Activated naive CD8-positive, alpha-beta T cell treated with anti-CD3 and anti-CD28 coated beads for 36 hours (primary cell): ENCODE measurements at regions not wholly inside any gene's neighbourhood (a gene's known extent, or its start where the extent isn't known, plus 50 kb on each side); places are given as distances from the start of the nearest gene placed in this dataset.
A peak's percentile ranks its signal among the peaks of the same experiment; 100 is the strongest.
"Not testable (repeated sequence)": the region's sequence is repeated elsewhere in the genome, so short reads cannot be mapped to it uniquely, and the experiment has no call there.

Source experiments
- DNase-seq: peaks from one replicate; pipeline ENCODE4 v3.0.0; 2021
- H3K27ac Mint-ChIP-seq: one replicate; pipeline ENCODE4 v1.8.0; 2022; ENCODE audit warnings: mild to moderate bottlenecking, moderate library complexity, mixed read lengths
- H3K27me3 Mint-ChIP-seq: one replicate; pipeline ENCODE4 v1.8.0; 2022; ENCODE audit warnings: mild to moderate bottlenecking, mixed read lengths
- H3K36me3 Mint-ChIP-seq: one replicate; pipeline ENCODE4 v1.8.0; 2021; ENCODE audit warnings: mild to moderate bottlenecking, mixed read lengths
- H3K4me1 Mint-ChIP-seq: one replicate; pipeline ENCODE4 v1.8.0; 2021; ENCODE audit warnings: mixed read lengths
- H3K4me3 Mint-ChIP-seq: one replicate; pipeline ENCODE4 v1.8.0; 2022; ENCODE audit warnings: mild to moderate bottlenecking, moderate library complexity, mixed read lengths
- H3K9me3 Mint-ChIP-seq: one replicate; pipeline ENCODE4 v1.8.0; 2022; ENCODE audit warnings: mixed read lengths

DNA sequence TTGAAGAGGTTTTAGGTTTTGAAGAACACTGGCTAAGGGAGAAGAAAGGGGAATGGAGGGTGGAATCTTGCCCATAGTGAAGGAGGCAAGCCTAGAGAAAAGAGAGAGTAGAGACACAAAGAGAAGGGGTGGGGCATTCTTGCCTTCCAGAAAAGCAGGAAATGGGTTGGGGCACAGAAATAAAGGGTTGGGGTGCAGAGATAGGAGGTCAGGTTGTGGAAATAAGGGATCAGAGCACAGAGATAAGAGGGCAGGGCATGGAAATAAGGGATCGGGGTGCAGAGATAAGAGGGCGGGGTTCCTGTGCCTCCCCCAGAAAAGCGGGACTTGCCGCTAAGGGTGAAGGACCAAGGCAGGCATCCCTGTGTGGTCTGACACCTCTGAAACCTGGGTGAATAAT lies 69.9 kb downstream of the ALG1L2 start:
- not testable (repeated sequence) for DNase-seq, H3K4me1 Mint-ChIP-seq, H3K9me3 Mint-ChIP-seq, H3K27ac Mint-ChIP-seq, H3K27me3 Mint-ChIP-seq, H3K4me3 Mint-ChIP-seq, H3K36me3 Mint-ChIP-seq

GRCh38 chr3:130153247-130153646 lies 71.6 kb downstream of the ALG1L2 start:
- H3K4me1 Mint-ChIP-seq, H3K4me3 Mint-ChIP-seq, H3K36me3 Mint-ChIP-seq, H3K27me3 Mint-ChIP-seq, H3K27ac Mint-ChIP-seq, DNase-seq, H3K9me3 Mint-ChIP-seq: not testable (repeated sequence)

- not testable (repeated sequence) for H3K4me3 Mint-ChIP-seq, H3K36me3 Mint-ChIP-seq, H3K27ac Mint-ChIP-seq, H3K27me3 Mint-ChIP-seq, H3K9me3 Mint-ChIP-seq, DNase-seq, H3K4me1 Mint-ChIP-seq
Measured at GRCh38 chr3:130155464-130155863, 73.8 kb downstream of the ALG1L2 start.

DNA sequence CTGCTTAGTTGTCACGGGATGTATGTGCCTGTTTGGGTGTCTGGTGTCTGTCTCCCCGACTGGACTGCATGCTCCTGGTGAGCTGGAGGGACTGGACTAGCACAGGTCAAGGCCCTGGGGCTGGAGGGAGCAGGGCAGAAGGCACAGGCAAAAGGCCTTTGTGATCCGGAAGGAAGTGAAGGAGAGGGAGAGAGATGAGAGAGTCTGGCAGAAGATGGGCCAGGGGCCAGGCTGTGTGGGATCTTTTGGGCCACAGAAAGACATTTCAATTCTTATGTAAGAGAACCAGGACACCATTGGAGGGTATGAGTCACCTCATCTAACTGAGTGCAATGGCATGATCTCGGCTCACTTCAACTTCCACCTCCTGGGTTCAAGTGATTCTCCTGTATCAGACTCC lies 85.2 kb downstream of the ALG1L2 start:
- not testable (repeated sequence) for H3K9me3 Mint-ChIP-seq, H3K36me3 Mint-ChIP-seq, H3K4me3 Mint-ChIP-seq, DNase-seq, H3K27ac Mint-ChIP-seq, H3K4me1 Mint-ChIP-seq, H3K27me3 Mint-ChIP-seq

- H3K4me3 Mint-ChIP-seq, H3K36me3 Mint-ChIP-seq, H3K9me3 Mint-ChIP-seq, H3K27me3 Mint-ChIP-seq, DNase-seq, H3K27ac Mint-ChIP-seq: not testable (repeated sequence)
- peaks cover 18% of the 10 kb centered on the region for H3K4me1 Mint-ChIP-seq
Measured at GRCh38 chr3:130175195-130175594, 93.6 kb downstream of the ALG1L2 start.

DNA sequence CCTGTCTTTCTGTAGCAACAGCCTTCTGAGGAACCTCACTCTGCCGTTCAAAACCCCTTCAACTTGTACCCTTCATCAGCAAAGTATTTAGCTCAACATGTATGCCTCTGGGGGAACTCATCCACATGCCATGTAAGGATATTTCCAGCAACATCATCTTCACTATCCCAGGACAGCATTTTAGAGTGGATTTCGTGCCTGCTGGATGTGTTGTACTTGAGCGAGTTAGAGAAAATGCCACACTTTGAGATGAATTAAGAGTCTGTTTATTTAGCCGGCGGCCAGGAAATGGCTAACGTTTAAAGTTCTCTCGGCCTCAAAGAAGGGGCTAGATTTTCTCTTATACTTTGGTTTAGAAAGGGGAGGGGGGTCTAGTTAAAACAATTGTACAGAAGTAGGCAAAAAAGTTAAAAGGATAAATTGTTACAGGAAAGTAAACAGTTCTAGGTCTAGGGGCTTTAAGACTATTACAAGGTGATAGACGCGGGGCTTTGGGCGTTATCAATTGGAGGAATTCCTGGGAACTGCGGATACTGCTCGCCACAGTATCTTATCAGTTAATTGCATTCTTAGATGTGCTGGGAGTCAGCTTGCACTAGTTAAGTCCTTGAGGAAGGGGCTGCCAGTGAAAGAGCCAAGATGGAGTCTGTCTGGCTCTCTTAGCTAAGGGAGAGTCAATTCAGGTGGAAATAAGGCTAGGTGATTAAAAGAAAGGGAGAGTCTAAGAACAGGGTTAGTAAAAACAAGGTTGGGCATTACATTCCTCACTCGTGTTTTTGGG lies 95.0 kb downstream of the ALG1L2 start:
- not testable (repeated sequence) for H3K27me3 Mint-ChIP-seq, H3K9me3 Mint-ChIP-seq, H3K36me3 Mint-ChIP-seq, H3K4me3 Mint-ChIP-seq, DNase-seq, H3K27ac Mint-ChIP-seq
- H3K4me1 Mint-ChIP-seq: peaks cover 19% of the 10 kb centered on the region

DNA sequence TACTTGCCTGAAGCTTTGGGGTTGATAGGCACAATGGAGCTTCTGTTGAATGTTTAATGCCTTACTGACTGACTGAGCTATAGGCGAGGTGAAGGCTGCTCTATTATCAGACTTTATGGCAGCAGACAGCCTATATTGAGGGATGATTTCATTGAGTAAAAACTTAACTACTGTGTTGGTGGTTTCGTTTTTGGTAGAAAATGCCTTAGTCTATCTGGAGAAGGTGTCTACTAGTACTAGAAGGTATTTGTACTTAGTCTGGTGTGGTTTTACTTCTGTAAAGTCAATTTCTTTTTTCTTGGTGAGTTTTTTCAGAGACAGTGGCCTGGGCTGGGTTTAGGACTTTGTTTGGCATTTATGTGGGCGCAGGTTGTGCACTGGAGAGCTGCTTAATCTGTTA lies 97.2 kb downstream of the ALG1L2 start:
- Mint-ChIP-seq H3K4me3 (peak overlapping the region; percentile 66), H3K27ac (peak overlapping the region; percentile 81), H3K4me1 (peaks cover 19% of the 10 kb centered on the region)
- H3K27me3 Mint-ChIP-seq, H3K36me3 Mint-ChIP-seq, DNase-seq, H3K9me3 Mint-ChIP-seq: not testable (repeated sequence)

- not testable (repeated sequence) for H3K9me3 Mint-ChIP-seq, H3K27me3 Mint-ChIP-seq, H3K36me3 Mint-ChIP-seq
- H3K27ac Mint-ChIP-seq: peak overlapping the region; percentile 81
- peaks cover 19% of the 10 kb centered on the region for H3K4me1 Mint-ChIP-seq
- peak; percentile 28 for DNase-seq
- H3K4me3 Mint-ChIP-seq: peak overlapping the region; percentile 66
Measured at GRCh38 chr3:130179353-130179970, 97.8 kb downstream of the ALG1L2 start.

DNA sequence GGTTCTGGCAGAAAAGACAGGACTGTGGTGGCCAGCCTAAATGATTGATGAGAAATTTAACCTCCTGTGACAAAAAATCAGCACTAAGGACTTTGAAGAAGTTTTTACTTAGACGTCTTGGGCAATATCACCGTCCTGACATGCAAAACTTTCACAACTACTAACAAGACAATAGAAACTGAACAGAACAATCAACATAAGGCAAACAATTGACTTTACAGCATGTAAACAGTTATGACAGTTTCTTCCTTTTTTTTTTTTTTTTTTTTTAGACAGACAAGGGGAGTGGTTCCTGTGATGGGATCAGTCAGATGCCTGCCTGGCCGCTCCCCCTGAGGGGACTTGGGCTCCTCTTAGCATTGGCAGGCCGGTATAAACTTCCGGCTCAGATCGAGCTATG lies 100.8 kb downstream of the ALG1L2 start:
- not testable (repeated sequence) for DNase-seq, H3K36me3 Mint-ChIP-seq, H3K27ac Mint-ChIP-seq, H3K4me3 Mint-ChIP-seq, H3K27me3 Mint-ChIP-seq, H3K9me3 Mint-ChIP-seq
- peaks cover 19% of the 10 kb centered on the region for H3K4me1 Mint-ChIP-seq

GRCh38 chr3:130183689-130184088 lies 102.1 kb downstream of the ALG1L2 start:
- H3K36me3 Mint-ChIP-seq, H3K9me3 Mint-ChIP-seq, H3K27me3 Mint-ChIP-seq, H3K4me3 Mint-ChIP-seq, DNase-seq, H3K27ac Mint-ChIP-seq: not testable (repeated sequence)
- H3K4me1 Mint-ChIP-seq: peaks cover 16% of the 10 kb centered on the region

GRCh38 chr3:130184152-130185024 lies 102.8 kb downstream of the ALG1L2 start:
- not testable (repeated sequence) for H3K9me3 Mint-ChIP-seq, DNase-seq, H3K36me3 Mint-ChIP-seq, H3K4me3 Mint-ChIP-seq, H3K27ac Mint-ChIP-seq, H3K4me1 Mint-ChIP-seq, H3K27me3 Mint-ChIP-seq

GRCh38 chr3:130201272-130201671 lies 119.6 kb downstream of the ALG1L2 start:
- H3K9me3 Mint-ChIP-seq, DNase-seq, H3K4me1 Mint-ChIP-seq, H3K27ac Mint-ChIP-seq, H3K4me3 Mint-ChIP-seq, H3K27me3 Mint-ChIP-seq, H3K36me3 Mint-ChIP-seq: not testable (repeated sequence)

- H3K27me3 Mint-ChIP-seq, H3K36me3 Mint-ChIP-seq, H3K4me1 Mint-ChIP-seq, DNase-seq, H3K27ac Mint-ChIP-seq, H3K4me3 Mint-ChIP-seq, H3K9me3 Mint-ChIP-seq: not testable (repeated sequence)
Measured at GRCh38 chr3:130203633-130204032, 122.0 kb downstream of the ALG1L2 start.

- no peaks in the 10 kb centered on the region for H3K36me3 Mint-ChIP-seq
- H3K4me1 Mint-ChIP-seq: no peaks in the 10 kb centered on the region
- no peaks in the 10 kb centered on the region for H3K9me3 Mint-ChIP-seq
- no peak for DNase-seq
- H3K4me3 Mint-ChIP-seq: no peak overlapping the region
- H3K27me3 Mint-ChIP-seq: peaks cover 5% of the 10 kb centered on the region
- no peak overlapping the region for H3K27ac Mint-ChIP-seq
Measured at GRCh38 chr3:130227540-130227939, 117.9 kb upstream of the COL6A5 start.

GRCh38 chr3:130242850-130243569 lies 102.5 kb upstream of the COL6A5 start:
- Mint-ChIP-seq H3K9me3 (no peaks in the 10 kb centered on the region), H3K4me1 (no peaks in the 10 kb centered on the region), H3K36me3 (no peaks in the 10 kb centered on the region), H3K27me3 (no peaks in the 10 kb centered on the region), H3K4me3 (no peak overlapping the region), H3K27ac (no peak overlapping the region)
- DNase-seq: no peak
